ENCODE measurements at regions not wholly inside any gene's neighbourhood (a gene's known extent, or its start where the extent isn't known, plus 50 kb on each side); places are given as distances from the start of the nearest gene placed in this dataset.

DNA sequence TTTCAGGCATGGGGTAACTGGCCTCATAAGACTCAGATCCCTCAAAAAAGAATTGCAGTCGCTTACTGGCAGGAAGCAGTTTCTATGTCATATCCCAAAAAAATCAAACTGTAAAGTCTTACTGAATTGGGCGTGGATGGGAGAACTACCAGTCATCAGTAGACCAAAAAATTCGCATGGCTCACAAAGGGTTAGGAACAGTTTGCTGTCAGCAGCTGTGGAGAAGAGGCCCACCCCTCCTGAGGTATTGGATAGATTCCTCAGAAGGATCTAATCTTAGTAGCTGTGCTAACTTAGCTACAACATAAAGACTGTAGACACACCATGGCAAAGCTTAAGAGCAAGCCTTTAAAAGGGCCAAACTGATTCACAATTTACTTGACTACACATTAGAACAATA, 478.3 kb upstream of the FTMT start:
- TF ChIP-seq, protein P1, sequence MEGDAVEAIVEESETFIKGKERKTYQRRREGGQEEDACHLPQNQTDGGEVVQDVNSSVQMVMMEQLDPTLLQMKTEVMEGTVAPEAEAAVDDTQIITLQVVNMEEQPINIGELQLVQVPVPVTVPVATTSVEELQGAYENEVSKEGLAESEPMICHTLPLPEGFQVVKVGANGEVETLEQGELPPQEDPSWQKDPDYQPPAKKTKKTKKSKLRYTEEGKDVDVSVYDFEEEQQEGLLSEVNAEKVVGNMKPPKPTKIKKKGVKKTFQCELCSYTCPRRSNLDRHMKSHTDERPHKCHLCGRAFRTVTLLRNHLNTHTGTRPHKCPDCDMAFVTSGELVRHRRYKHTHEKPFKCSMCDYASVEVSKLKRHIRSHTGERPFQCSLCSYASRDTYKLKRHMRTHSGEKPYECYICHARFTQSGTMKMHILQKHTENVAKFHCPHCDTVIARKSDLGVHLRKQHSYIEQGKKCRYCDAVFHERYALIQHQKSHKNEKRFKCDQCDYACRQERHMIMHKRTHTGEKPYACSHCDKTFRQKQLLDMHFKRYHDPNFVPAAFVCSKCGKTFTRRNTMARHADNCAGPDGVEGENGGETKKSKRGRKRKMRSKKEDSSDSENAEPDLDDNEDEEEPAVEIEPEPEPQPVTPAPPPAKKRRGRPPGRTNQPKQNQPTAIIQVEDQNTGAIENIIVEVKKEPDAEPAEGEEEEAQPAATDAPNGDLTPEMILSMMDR (IDR thresholded peaks at IDR 0.05) = no peak
- TF ChIP-seq EZH2 (IDR thresholded peaks at IDR 0.05; ENCODE audit: borderline replicate concordance, insufficient read depth, low read depth, low read length, poor library complexity, severe bottlenecking) = no peak

Measured in B cell (primary cell).